RWPE2 (cell line): ENCODE measurements at regions not wholly inside any gene's neighbourhood (a gene's known extent, or its start where the extent isn't known, plus 50 kb on each side); places are given as distances from the start of the nearest gene placed in this dataset.

Source experiments
- ATAC-seq: fragments of 200-7000 bp; cut with Tn5 transposase; 3 replicates; pipeline ENCODE4 v1.9.1; 2021; ENCODE audit warnings: low read depth
- DNase-seq: peaks from one replicate; pipeline ENCODE4 v3.0.0-alpha.2; 2020; ENCODE audit warnings: low spot score
- H3K27ac ChIP-seq: fragments of 450-650 bp; 2 replicates; pipeline ENCODE4 v1.5.1; 2017; ENCODE audit warnings: mild to moderate bottlenecking; ENCODE audit not compliant: poor library complexity, severe bottlenecking
- H3K27me3 ChIP-seq: fragments of 250-450 bp; sonication (Bioruptor Pico); 2 replicates; pipeline ENCODE4 v1.5.1; 2021; ENCODE audit warnings: mild to moderate bottlenecking, moderate library complexity; ENCODE audit not compliant: insufficient read depth, poor library complexity, severe bottlenecking
- H3K36me3 ChIP-seq: fragments of 250-450 bp; sonication (Bioruptor Pico); 2 replicates; pipeline ENCODE4 v1.5.1; 2020; ENCODE audit warnings: low read depth, mild to moderate bottlenecking, moderate library complexity
- H3K4me1 ChIP-seq: fragments of 250-450 bp; sonication (Bioruptor Pico); 2 replicates; pipeline ENCODE4 v1.5.1; 2021; ENCODE audit warnings: mild to moderate bottlenecking, moderate library complexity; ENCODE audit not compliant: insufficient read depth, poor library complexity, severe bottlenecking
- H3K4me3 ChIP-seq: fragments of 250-450 bp; sonication (Bioruptor Pico); 2 replicates; pipeline ENCODE4 v1.5.1; 2021; ENCODE audit warnings: mild to moderate bottlenecking, moderate library complexity; ENCODE audit not compliant: severe bottlenecking
- H3K9me3 ChIP-seq: fragments of 250-450 bp; sonication (Bioruptor Pico); 2 replicates; pipeline ENCODE4 v1.5.1; 2021; ENCODE audit warnings: mild to moderate bottlenecking, moderate library complexity; ENCODE audit not compliant: severe bottlenecking
- TF ChIP-seq, protein P1 (sequence below): fragments of 450-650 bp; IDR thresholded peaks from one replicate; pipeline ENCODE4 v1.5.1; 2017; ENCODE audit warnings: mild to moderate bottlenecking, moderate library complexity; ENCODE audit not compliant: poor library complexity, severe bottlenecking

- Histone ChIP-seq H3K27ac (no peak overlapping the region), H3K27me3 (no peaks in the 10 kb centered on the region), H3K9me3 (no peaks in the 10 kb centered on the region), H3K4me1 (no peaks in the 10 kb centered on the region), H3K36me3 (no peaks in the 10 kb centered on the region), H3K4me3 (no peak overlapping the region)
- no peak for ATAC-seq
- no peak for DNase-seq
- TF ChIP-seq, protein P1, sequence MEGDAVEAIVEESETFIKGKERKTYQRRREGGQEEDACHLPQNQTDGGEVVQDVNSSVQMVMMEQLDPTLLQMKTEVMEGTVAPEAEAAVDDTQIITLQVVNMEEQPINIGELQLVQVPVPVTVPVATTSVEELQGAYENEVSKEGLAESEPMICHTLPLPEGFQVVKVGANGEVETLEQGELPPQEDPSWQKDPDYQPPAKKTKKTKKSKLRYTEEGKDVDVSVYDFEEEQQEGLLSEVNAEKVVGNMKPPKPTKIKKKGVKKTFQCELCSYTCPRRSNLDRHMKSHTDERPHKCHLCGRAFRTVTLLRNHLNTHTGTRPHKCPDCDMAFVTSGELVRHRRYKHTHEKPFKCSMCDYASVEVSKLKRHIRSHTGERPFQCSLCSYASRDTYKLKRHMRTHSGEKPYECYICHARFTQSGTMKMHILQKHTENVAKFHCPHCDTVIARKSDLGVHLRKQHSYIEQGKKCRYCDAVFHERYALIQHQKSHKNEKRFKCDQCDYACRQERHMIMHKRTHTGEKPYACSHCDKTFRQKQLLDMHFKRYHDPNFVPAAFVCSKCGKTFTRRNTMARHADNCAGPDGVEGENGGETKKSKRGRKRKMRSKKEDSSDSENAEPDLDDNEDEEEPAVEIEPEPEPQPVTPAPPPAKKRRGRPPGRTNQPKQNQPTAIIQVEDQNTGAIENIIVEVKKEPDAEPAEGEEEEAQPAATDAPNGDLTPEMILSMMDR, result no peak
These were observed 1704.7 kb downstream of the HACE1 start for GRCh38 chr6:103154779-103155572.

GRCh38 chr6:103153016-103153415, 1706.7 kb downstream of the HACE1 start:
- Histone ChIP-seq H3K27me3 (no peaks in the 10 kb centered on the region), H3K4me1 (no peaks in the 10 kb centered on the region), H3K4me3 (no peak overlapping the region), H3K9me3 (no peaks in the 10 kb centered on the region), H3K27ac (no peak overlapping the region), H3K36me3 (no peaks in the 10 kb centered on the region)
- TF ChIP-seq, protein P1, result no peak
- DNase-seq (no peak), ATAC-seq (no peak)

- Histone ChIP-seq H3K27ac (no peak overlapping the region), H3K9me3 (no peaks in the 10 kb centered on the region), H3K36me3 (no peaks in the 10 kb centered on the region), H3K4me3 (no peak overlapping the region), H3K27me3 (no peaks in the 10 kb centered on the region), H3K4me1 (no peaks in the 10 kb centered on the region)
- DNase-seq (no peak), ATAC-seq (no peak)
- TF ChIP-seq, protein P1, result no peak
These were observed 1716.8 kb downstream of the HACE1 start for GRCh38 chr6:103142902-103143301.

- no peaks in the 10 kb centered on the region for H3K36me3 ChIP-seq
- no peaks in the 10 kb centered on the region for H3K4me1 ChIP-seq
- H3K4me3 ChIP-seq, result no peak overlapping the region
- TF ChIP-seq, protein P1, result no peak
- no peaks in the 10 kb centered on the region for H3K27me3 ChIP-seq
- no peak overlapping the region for H3K27ac ChIP-seq
- DNase-seq (no peak), ATAC-seq (no peak)
- no peaks in the 10 kb centered on the region for H3K9me3 ChIP-seq
These were observed 1719.3 kb downstream of the HACE1 start for GRCh38 chr6:103140308-103141027.

- ATAC-seq (no peak), DNase-seq (no peak)
- TF ChIP-seq, protein P1, result no peak
- Histone ChIP-seq H3K4me1 (no peaks in the 10 kb centered on the region), H3K4me3 (no peak overlapping the region), H3K9me3 (no peaks in the 10 kb centered on the region), H3K27me3 (no peaks in the 10 kb centered on the region), H3K36me3 (no peaks in the 10 kb centered on the region), H3K27ac (no peak overlapping the region)
These were observed 1720.3 kb downstream of the HACE1 start for GRCh38 chr6:103139377-103139776.
